Neural cell (in vitro differentiated cells): ENCODE measurements at regions not wholly inside any gene's neighbourhood (a gene's known extent, or its start where the extent isn't known, plus 50 kb on each side); places are given as distances from the start of the nearest gene placed in this dataset.

Experiments used
- H2AFZ ChIP-seq: fragments of 200-600, 300-800 bp; sonication (generic), shearing (Covaris generic); 2 replicates; pipeline ENCODE4 v1.6.0; 2014; ENCODE audit warnings: low read depth, mild to moderate bottlenecking, antibody characterized with exemption, low read length, moderate library complexity
- H3F3A ChIP-seq: fragments of 200-600 bp; shearing (Covaris generic); 2 replicates; pipeline ENCODE4 v1.6.1; 2016; ENCODE audit warnings: mild to moderate bottlenecking, moderate library complexity, mixed read lengths, antibody characterized with exemption, low read length; ENCODE audit not compliant: insufficient read depth, poor library complexity, severe bottlenecking
- H3K27ac ChIP-seq: fragments of 200-600, 300-800 bp; sonication (generic), shearing (Covaris generic); 2 replicates; pipeline ENCODE4 v1.5.1; 2014; ENCODE audit warnings: mild to moderate bottlenecking, low read length, moderate library complexity
- H3K27me3 ChIP-seq: fragments of 300-800, 200-600 bp; sonication (generic), shearing (Covaris generic); 2 replicates; pipeline ENCODE4 v1.6.0; 2014; ENCODE audit warnings: mild to moderate bottlenecking, low read depth, low read length, moderate library complexity; ENCODE audit not compliant: insufficient read depth
- H3K36me3 ChIP-seq: fragments of 300-800, 200-600 bp; sonication (generic), shearing (Covaris generic); 2 replicates; pipeline ENCODE4 v1.5.1; 2014; ENCODE audit warnings: mild to moderate bottlenecking, antibody characterized with exemption, low read length, moderate library complexity; ENCODE audit not compliant: insufficient read depth
- H3K4me2 ChIP-seq: fragments of 300-800, 200-600 bp; sonication (generic), shearing (Covaris generic); 2 replicates; pipeline ENCODE4 v1.6.0; 2014; ENCODE audit warnings: mild to moderate bottlenecking, low read length
- H3K4me3 ChIP-seq: fragments of 300-800, 200-600 bp; sonication (generic), shearing (Covaris generic); 2 replicates; pipeline ENCODE4 v1.5.1; 2014; ENCODE audit warnings: mild to moderate bottlenecking, low read length, moderate library complexity
- H3K79me2 ChIP-seq: fragments of 200-600 bp; shearing (Covaris generic); replicated peaks from 2 replicates; pipeline ENCODE4 v1.6.0; 2014; ENCODE audit warnings: mild to moderate bottlenecking, low read length, moderate library complexity; ENCODE audit not compliant: insufficient read depth
- H3K9ac ChIP-seq: fragments of 300-800, 200-600 bp; sonication (generic), shearing (Covaris generic); 2 replicates; pipeline ENCODE4 v1.6.1; 2016; ENCODE audit warnings: mild to moderate bottlenecking, low read length, mixed read lengths
- H3K9me2 ChIP-seq: fragments of 200-600 bp; shearing (Covaris generic); 2 replicates; pipeline ENCODE4 v1.6.1; 2016; ENCODE audit warnings: mild to moderate bottlenecking, low read length, mixed read lengths; ENCODE audit not compliant: insufficient read depth
- H3K9me3 ChIP-seq: fragments of 200-600, 300-800 bp; sonication (generic), shearing (Covaris generic); 2 replicates; pipeline ENCODE4 v1.6.1; 2016; ENCODE audit warnings: mild to moderate bottlenecking, mixed run types, low read length, moderate library complexity, mixed read lengths
- H4K20me1 ChIP-seq: fragments of 200-600 bp; shearing (Covaris generic); 2 replicates; pipeline ENCODE4 v1.6.1; 2016; ENCODE audit warnings: mild to moderate bottlenecking, mixed run types; ENCODE audit not compliant: insufficient read depth
- CTCF ChIP-seq: fragments of 450-650 bp; IDR thresholded peaks from 2 replicates; pipeline ENCODE4 v1.5.1; 2014; ENCODE audit warnings: antibody characterized with exemption, mild to moderate bottlenecking, moderate library complexity; ENCODE audit not compliant: poor library complexity, severe bottlenecking
- EP300 ChIP-seq: fragments of 450-650 bp; conservative IDR thresholded peaks from 2 replicates; pipeline ENCODE4 v1.6.1; 2014; ENCODE audit warnings: antibody characterized with exemption, mild to moderate bottlenecking, moderate library complexity; ENCODE audit not compliant: poor library complexity, severe bottlenecking
- EZH2 ChIP-seq: fragments of 200-600, 300-800 bp; shearing (Covaris generic), sonication (generic); IDR thresholded peaks from 2 replicates; pipeline ENCODE4 v1.6.1; 2014; ENCODE audit warnings: antibody characterized with exemption, low read length, borderline replicate concordance, mild to moderate bottlenecking; ENCODE audit not compliant: insufficient read depth, poor library complexity, severe bottlenecking
- MXI1 ChIP-seq: fragments of 450-650 bp; conservative IDR thresholded peaks from 2 replicates; pipeline ENCODE4 v1.6.1; 2014; ENCODE audit warnings: antibody characterized with exemption, mild to moderate bottlenecking; ENCODE audit not compliant: poor library complexity, severe bottlenecking
- POLR2AphosphoS5 ChIP-seq: IDR thresholded peaks from 2 replicates; pipeline ENCODE4 v1.6.1; 2012
- RAD21 ChIP-seq: fragments of 450-650 bp; conservative IDR thresholded peaks from 2 replicates; pipeline ENCODE4 v1.6.1; 2014; ENCODE audit warnings: antibody characterized with exemption, mild to moderate bottlenecking, moderate library complexity
- REST ChIP-seq: IDR thresholded peaks from 2 replicates; pipeline ENCODE4 v1.6.1; 2012; ENCODE audit warnings: borderline replicate concordance
- SMC3 ChIP-seq: fragments of 450-650 bp; conservative IDR thresholded peaks from 2 replicates; pipeline ENCODE4 v1.6.1; 2014; ENCODE audit warnings: antibody characterized with exemption, mild to moderate bottlenecking, moderate library complexity; ENCODE audit not compliant: poor library complexity
- TAF1 ChIP-seq: IDR thresholded peaks from 2 replicates; pipeline ENCODE4 v1.6.1; 2012; ENCODE audit warnings: low read depth

- Histone ChIP-seq H3K4me2 (no peak overlapping the region), H3K27ac (no peak overlapping the region), H4K20me1 (no peaks in the 10 kb centered on the region), H3F3A (no peaks in the 10 kb centered on the region), H3K27me3 (no peaks in the 10 kb centered on the region), H3K9ac (no peak overlapping the region), H3K9me3 (no peaks in the 10 kb centered on the region), H3K9me2 (no peaks in the 10 kb centered on the region), H2AFZ (no peak overlapping the region), H3K36me3 (no peaks in the 10 kb centered on the region), H3K4me3 (no peak overlapping the region), H3K79me2 (no peaks in the 10 kb centered on the region)
- TF ChIP-seq EP300 (no peak), SMC3 (no peak), TAF1 (no peak), MXI1 (no peak)
Observed at GRCh38 chr19:28387507-28387906, 825.4 kb downstream of the UQCRFS1 start.

- Histone ChIP-seq H3K9me3 (no peaks in the 10 kb centered on the region), H3K79me2 (no peaks in the 10 kb centered on the region), H3K27ac (no peak overlapping the region), H2AFZ (no peak overlapping the region), H3K4me2 (no peak overlapping the region), H3K4me3 (no peak overlapping the region), H3K9me2 (no peaks in the 10 kb centered on the region), H3K36me3 (no peaks in the 10 kb centered on the region), H4K20me1 (no peaks in the 10 kb centered on the region), H3F3A (no peaks in the 10 kb centered on the region), H3K27me3 (no peaks in the 10 kb centered on the region), H3K9ac (no peak overlapping the region)
- TF ChIP-seq EP300 (no peak), RAD21 (no peak), EZH2 (no peak), TAF1 (no peak), CTCF (no peak), REST (no peak), SMC3 (no peak), POLR2AphosphoS5 (no peak), MXI1 (no peak)
Observed at GRCh38 chr19:28386470-28386869, 826.5 kb downstream of the UQCRFS1 start.

GRCh38 chr19:28386066-28386465 lies 826.9 kb downstream of the UQCRFS1 start:
- Histone ChIP-seq H3K4me2 (no peak overlapping the region), H3K27ac (no peak overlapping the region), H3K79me2 (no peaks in the 10 kb centered on the region), H3K9me3 (no peaks in the 10 kb centered on the region), H3K27me3 (no peaks in the 10 kb centered on the region), H2AFZ (no peak overlapping the region), H3K9ac (no peak overlapping the region), H3F3A (no peaks in the 10 kb centered on the region), H3K9me2 (no peaks in the 10 kb centered on the region), H4K20me1 (no peaks in the 10 kb centered on the region), H3K4me3 (no peak overlapping the region), H3K36me3 (no peaks in the 10 kb centered on the region)
- TF ChIP-seq POLR2AphosphoS5: no peak
- no peak for TF ChIP-seq EZH2
- no peak for TF ChIP-seq SMC3
